H1 (cell line): ENCODE measurements at regions not wholly inside any gene's neighbourhood (a gene's known extent, or its start where the extent isn't known, plus 50 kb on each side); places are given as distances from the start of the nearest gene placed in this dataset.
A peak's percentile ranks its signal among the peaks of the same experiment; 100 is the strongest.

Experiments
- CTCF ChIA-PET: fragments of 300-600 bp; sonication (Branson Sonifier 250); formaldehyde crosslinking; loops from one replicate; lab custom pipeline; 2021; ENCODE audit not compliant: partially characterized antibody; lab: Charles Lee
- POLR2A ChIA-PET: fragments of 300-600 bp; sonication (Branson Sonifier 250); formaldehyde crosslinking; loops from one replicate; lab custom pipeline; 2021; ENCODE audit warnings: inconsistent platforms; ENCODE audit not compliant: partially characterized antibody; lab: Charles Lee
- DNase-seq, 2 experiments: peaks; one replicate each; pipeline versions ENCODE4 v3.0.0 to v3.0.0-alpha.2; 2010 to 2022; ENCODE audit warnings: low spot score in 2 of 2, low read depth in 1 of 2, mixed read lengths in 1 of 2
- FAIRE-seq: peaks from 2 replicates; lab custom pipeline; 2011; peaks lifted over from hg19 to GRCh38; lab: Jason Lieb, UNC
- H2AFZ ChIP-seq: 2 replicates; pipeline ENCODE4 v1.8.1; 2012; ENCODE audit warnings: low read length, inconsistent platforms
- H2AK5ac ChIP-seq: 2 replicates; pipeline ENCODE4 v1.6.1; 2013; ENCODE audit warnings: low read depth, low read length
- H2BK120ac ChIP-seq: replicated peaks from 2 replicates; pipeline ENCODE3; 2013; ENCODE audit warnings: low read depth, low read length, inconsistent platforms
- H2BK12ac ChIP-seq: 2 replicates; pipeline ENCODE4 v1.6.1; 2013; ENCODE audit warnings: low read depth, low read length
- H2BK15ac ChIP-seq: 2 replicates; pipeline ENCODE4 v1.6.1; 2013; ENCODE audit warnings: low read length
- H2BK20ac ChIP-seq: 2 replicates; pipeline ENCODE4 v1.6.1; 2013; ENCODE audit warnings: low read length
- H2BK5ac ChIP-seq: 2 replicates; pipeline ENCODE4 v1.6.1; 2013; ENCODE audit warnings: low read depth, low read length
- H3K14ac ChIP-seq: 2 replicates; pipeline ENCODE4 v1.6.1; 2013; ENCODE audit warnings: inconsistent platforms; ENCODE audit not compliant: insufficient read length
- H3K18ac ChIP-seq: 2 replicates; pipeline ENCODE4 v1.6.1; 2013; ENCODE audit warnings: low read length; ENCODE audit errors: extremely low read depth
- H3K23ac ChIP-seq: 2 replicates; pipeline ENCODE4 v1.6.1; 2013; ENCODE audit warnings: inconsistent platforms; ENCODE audit not compliant: insufficient read length
- H3K23me2 ChIP-seq: 2 replicates; pipeline ENCODE4 v1.6.1; 2013; ENCODE audit warnings: low read depth, low read length
- H3K27ac ChIP-seq: 2 replicates; pipeline ENCODE4 v1.6.1; 2011; ENCODE audit warnings: low read depth, low read length, inconsistent platforms
- H3K27me3 ChIP-seq, 4 experiments: replicated peaks in 1 of 4; 1 replicate in 1 of 4; 2 replicates in 3 of 4; pipeline versions ENCODE4 v1.6.1 to v1.8.1; 2011 to 2013; ENCODE audit warnings: low read length in 3 of 4, mild to moderate bottlenecking in 3 of 4, inconsistent platforms in 2 of 4, mixed read lengths in 2 of 4, moderate library complexity in 1 of 4; ENCODE audit not compliant: control insufficient read depth in 3 of 4, insufficient read depth in 3 of 4; ENCODE audit errors: extremely low read depth in 1 of 4
- H3K36me3 ChIP-seq, 4 experiments: 2 replicates each; pipeline versions ENCODE4 v1.6.1 to v1.8.1; 2011 to 2013; ENCODE audit warnings: mild to moderate bottlenecking in 4 of 4, low read length in 3 of 4, moderate library complexity in 2 of 4, control low read depth in 1 of 4, inconsistent platforms in 1 of 4; ENCODE audit not compliant: insufficient read depth in 4 of 4, control insufficient read depth in 2 of 4
- H3K4ac ChIP-seq: replicated peaks from 2 replicates; pipeline ENCODE3; 2013; ENCODE audit warnings: low read length, low read depth, mixed read lengths, inconsistent platforms; ENCODE audit not compliant: insufficient read length
- H3K4me1 ChIP-seq, 4 experiments: replicated peaks in 1 of 4; 1 replicate in 1 of 4; 2 replicates in 3 of 4; pipeline versions ENCODE4 v1.6.1 to v1.8.1; 2011 to 2013; ENCODE audit warnings: low read length in 3 of 4, inconsistent platforms in 2 of 4, mixed read lengths in 1 of 4; ENCODE audit not compliant: insufficient read depth in 4 of 4, control insufficient read depth in 3 of 4
- H3K4me2 ChIP-seq, 2 experiments: 2 replicates each; pipeline versions ENCODE4 v1.6.1 to v1.8.1; 2011 to 2013; ENCODE audit warnings: low read depth in 2 of 2, low read length in 2 of 2, control low read depth in 1 of 2, inconsistent platforms in 1 of 2, mild to moderate bottlenecking in 1 of 2; ENCODE audit not compliant: insufficient read depth in 1 of 2
- H3K4me3 ChIP-seq, 4 experiments: fragments of 200-600, 300-600 bp in 1 of 4; sonication (generic), shearing (Covaris generic), sonication (Bioruptor Twin) in 1 of 4; 2 replicates each; pipeline versions ENCODE4 v1.5.1 to v1.8.1; 2011 to 2016; ENCODE audit warnings: low read length in 4 of 4, low read depth in 3 of 4, control low read depth in 2 of 4, inconsistent platforms in 2 of 4, mild to moderate bottlenecking in 2 of 4, mixed read lengths in 1 of 4, moderate library complexity in 1 of 4; ENCODE audit not compliant: insufficient read depth in 2 of 4; ENCODE audit errors: extremely low read depth in 1 of 4
- H3K56ac ChIP-seq: replicated peaks from 2 replicates; pipeline ENCODE3; 2013; ENCODE audit warnings: low read depth, mild to moderate bottlenecking, mixed read lengths, low read length, inconsistent platforms; ENCODE audit not compliant: insufficient read length
- H3K79me1 ChIP-seq: 2 replicates; pipeline ENCODE4 v1.6.1; 2013; ENCODE audit warnings: low read depth, low read length, control low read depth
- H3K79me2 ChIP-seq, 2 experiments: 2 replicates each; pipeline versions ENCODE4 v1.6.1 to v1.8.1; 2012 to 2013; ENCODE audit warnings: low read length in 2 of 2, mild to moderate bottlenecking in 2 of 2, inconsistent platforms in 1 of 2; ENCODE audit not compliant: insufficient read depth in 2 of 2, control insufficient read depth in 1 of 2
- H3K9ac ChIP-seq, 4 experiments: replicated peaks in 1 of 4; 1 replicate in 1 of 4; 2 replicates in 3 of 4; pipeline versions ENCODE4 v1.6.1 to v1.8.1; 2011 to 2013; ENCODE audit warnings: low read depth in 3 of 4, low read length in 3 of 4, control low read depth in 2 of 4, mild to moderate bottlenecking in 2 of 4, moderate library complexity in 2 of 4, inconsistent platforms in 1 of 4; ENCODE audit errors: extremely low read depth in 1 of 4
- H3K9me3 ChIP-seq, 2 experiments: 2 replicates each; pipeline versions ENCODE4 v1.6.1 to v1.8.1; 2012 to 2013; ENCODE audit warnings: mild to moderate bottlenecking in 2 of 2, moderate library complexity in 2 of 2, control low read depth in 1 of 2, inconsistent platforms in 1 of 2, low read depth in 1 of 2, low read length in 1 of 2, mixed read lengths in 1 of 2; ENCODE audit not compliant: insufficient read depth in 2 of 2
- H4K20me1 ChIP-seq, 2 experiments: replicated peaks in 1 of 2; 2 replicates each; pipeline versions ENCODE3 to v1.8.1; 2011 to 2013; ENCODE audit warnings: inconsistent platforms in 2 of 2, low read length in 2 of 2, mild to moderate bottlenecking in 1 of 2; ENCODE audit not compliant: insufficient read depth in 2 of 2, control insufficient read depth in 1 of 2
- H4K5ac ChIP-seq: 2 replicates; pipeline ENCODE4 v1.6.1; 2013; ENCODE audit warnings: low read length, low read depth, mixed read lengths, inconsistent platforms; ENCODE audit not compliant: insufficient read length
- H4K8ac ChIP-seq: 2 replicates; pipeline ENCODE4 v1.8.0; 2013; ENCODE audit warnings: mild to moderate bottlenecking, moderate library complexity, low read length, inconsistent platforms; ENCODE audit not compliant: insufficient read depth; ENCODE audit errors: extremely low read depth
- H4K91ac ChIP-seq: replicated peaks from 2 replicates; pipeline ENCODE3; 2013; ENCODE audit warnings: low read length, mixed read lengths, inconsistent platforms; ENCODE audit not compliant: insufficient read length
- CBX8 ChIP-seq: fragments of 300-800, 300-1000 bp; sonication (generic); IDR thresholded peaks from 2 replicates; pipeline ENCODE4 v1.7.1; 2016; ENCODE audit warnings: low read depth, low read length, borderline replicate concordance
- POLR2A ChIP-seq, 2 experiments: IDR thresholded peaks; 1 replicate in 1 of 2; 2 replicates in 1 of 2; pipeline ENCODE4 v1.6.1; 2011; ENCODE audit warnings: low read depth in 2 of 2, low read length in 2 of 2, mild to moderate bottlenecking in 2 of 2; ENCODE audit errors: control extremely low read depth in 1 of 2
- SAP30 ChIP-seq: fragments of 300-600 bp; sonication (generic); IDR thresholded peaks from 2 replicates; pipeline ENCODE4 v1.7.1; 2012; ENCODE audit warnings: low read length, moderate library complexity, mild to moderate bottlenecking, inconsistent platforms; ENCODE audit not compliant: insufficient read depth, insufficient replicate concordance
- SIX5 ChIP-seq: IDR thresholded peaks from 2 replicates; pipeline ENCODE4 v1.6.1; 2011; ENCODE audit warnings: mild to moderate bottlenecking, low read depth, low read length
- TBP ChIP-seq: IDR thresholded peaks from 2 replicates; pipeline ENCODE4 v1.6.1; 2011; ENCODE audit warnings: low read depth, low read length, improper control_type of control experiment
- WGBS, 2 experiments: shearing (Covaris generic) in 1 of 2; methylation state at CpG; one replicate each; pipeline versions ENCODE4 v1.1.6 to v1.1.7; 2013 to 2015; ENCODE audit warnings: low lambda C conversion rate in 2 of 2, mixed read lengths in 2 of 2, inconsistent platforms in 1 of 2, low coverage in 1 of 2, missing lambda C conversion rate in 1 of 2; ENCODE audit not compliant: insufficient replicate concordance in 2 of 2, insufficient coverage in 1 of 2, insufficient read length in 1 of 2; ENCODE audit errors: extremely low coverage in 1 of 2, missing lambda C conversion rate in 1 of 2; 5-methylcytosine and 5-hydroxymethylcytosine counted together

DNA sequence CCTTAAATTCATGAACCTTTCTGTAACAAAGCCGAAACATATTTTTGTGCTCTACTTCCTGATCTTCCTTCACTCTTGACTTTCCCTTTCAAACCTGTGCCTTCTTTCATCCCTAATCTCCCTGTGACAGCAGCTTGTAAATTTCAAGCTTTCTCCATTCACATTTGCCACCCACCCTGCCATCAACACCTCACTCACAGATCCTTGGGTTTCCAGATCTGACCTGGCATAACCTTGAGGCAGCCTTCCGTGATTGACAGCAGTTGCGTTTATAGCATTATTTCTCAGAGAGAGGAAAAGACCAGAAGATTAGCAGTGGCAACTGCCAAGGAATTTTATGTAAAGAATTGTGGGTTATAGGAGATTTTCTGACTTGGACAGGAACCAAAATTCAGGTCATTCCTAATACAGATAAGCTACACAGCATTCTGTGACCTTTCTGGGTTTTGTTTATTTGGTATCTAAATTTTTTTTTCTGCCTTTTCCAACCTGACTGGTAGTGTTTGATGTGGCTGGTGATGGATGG is 260.0 kb downstream of the NR2F1-AS1 start:
- WGBS, 2 experiments: 80% methylated on average over 3 of the region's 3 CpGs; no CpG with 5 or more reads in 1 of the 2 experiments
- POLR2A ChIA-PET: interaction anchor here (0.6 kb wide), 1 partner anchor 29 kb away, joined by 3 read pairs; no protein-coding TSS in a partner anchor
- FAIRE-seq: no peak

More for the DNA sequence above, 260.0 kb downstream of the NR2F1-AS1 start:
- Histone ChIP-seq H3K27ac (no peak overlapping the region), H3K79me1 (no peaks in the 10 kb centered on the region), H2AFZ (0 out of 2 replicates have a peak overlapping the region, but pooled peaks have one; percentile 68), H2BK5ac (no peak overlapping the region), H3K18ac (no peak overlapping the region), H2BK12ac (no peak overlapping the region), H3K4me3 (no peak overlapping the region), H3K9me3 (no peaks in the 10 kb centered on the region), H2BK120ac (no peak overlapping the region), H4K8ac (no peak overlapping the region), H3K4ac (no peak overlapping the region), H3K4me2 (no peak overlapping the region), H2BK15ac (no peak overlapping the region), H4K91ac (no peak overlapping the region), H2BK20ac (no peak overlapping the region), H3K56ac (no peak overlapping the region), H3K9ac (no peak overlapping the region), H3K27me3 (peaks cover 0 to 1% (median 0%) of the 10 kb centered on the region in 4 experiments; a peak in 1 of 7 replicates), H2AK5ac (no peak overlapping the region), H3K79me2 (no peaks in the 10 kb centered on the region), H3K4me1 (no peaks in the 10 kb centered on the region), H4K20me1 (no peaks in the 10 kb centered on the region), H3K36me3 (no peaks in the 10 kb centered on the region), H3K14ac (no peak overlapping the region), H4K5ac (no peak overlapping the region), H3K23me2 (no peaks in the 10 kb centered on the region), H3K23ac (no peak overlapping the region)
- CTCF ChIA-PET: no interaction called here
- no peak for TF ChIP-seq SAP30
- no peak for TF ChIP-seq SIX5
- no peak for TF ChIP-seq CBX8
- TF ChIP-seq POLR2A (IDR thresholded peaks at IDR 0.05; ENCODE audit: control extremely low read depth in 1 of 2, low read depth in 2 of 2, low read length in 2 of 2): no peak
- TF ChIP-seq TBP: no peak
- no peak for DNase-seq
